GM18861 (cell line): ENCODE measurements at regions not wholly inside any gene's neighbourhood (a gene's known extent, or its start where the extent isn't known, plus 50 kb on each side); places are given as distances from the start of the nearest gene placed in this dataset.
"Not testable (repeated sequence)": the region's sequence is repeated elsewhere in the genome, so short reads cannot be mapped to it uniquely, and the experiment has no call there.

Experiments
- ATAC-seq: cut with Tn5 transposase; IDR thresholded peaks from one replicate; pipeline ENCODE4 v1.9.1; 2021; ENCODE audit not compliant: unreplicated experiment

GRCh38 chr7:10412422-10413019 lies 561.2 kb upstream of the PHF14 start:
- ATAC-seq = peak; percentile 81

- ATAC-seq = no peak
Observed at GRCh38 chr7:10418985-10419384, 554.7 kb upstream of the PHF14 start.

- ATAC-seq = no peak
Observed at GRCh38 chr7:10429031-10429430, 544.6 kb upstream of the PHF14 start.

- ATAC-seq = no peak
Observed at GRCh38 chr7:10429511-10429910, 544.2 kb upstream of the PHF14 start.

- no peak for ATAC-seq
Observed at GRCh38 chr7:10436302-10436701, 537.4 kb upstream of the PHF14 start.

- no peak for ATAC-seq
Observed at GRCh38 chr7:10439027-10439426, 534.6 kb upstream of the PHF14 start.

- ATAC-seq = no peak
Observed at GRCh38 chr7:10455936-10456335, 517.7 kb upstream of the PHF14 start.

- no peak for ATAC-seq
Observed at GRCh38 chr7:10460474-10460873, 513.2 kb upstream of the PHF14 start.

- ATAC-seq = no peak
Observed at GRCh38 chr7:10463701-10464100, 510.0 kb upstream of the PHF14 start.

- ATAC-seq = not testable (repeated sequence)
Observed at GRCh38 chr7:10465536-10465935, 508.1 kb upstream of the PHF14 start.

- no peak for ATAC-seq
Observed at GRCh38 chr7:10468908-10469307, 504.8 kb upstream of the PHF14 start.

GRCh38 chr7:10469476-10469875 lies 504.2 kb upstream of the PHF14 start:
- no peak for ATAC-seq

GRCh38 chr7:10471280-10472058 lies 502.2 kb upstream of the PHF14 start:
- ATAC-seq = no peak

GRCh38 chr7:10472115-10472514 lies 501.6 kb upstream of the PHF14 start:
- ATAC-seq = no peak

GRCh38 chr7:10473569-10473968 lies 500.1 kb upstream of the PHF14 start:
- no peak for ATAC-seq

GRCh38 chr7:10474048-10474447 lies 499.6 kb upstream of the PHF14 start:
- ATAC-seq = no peak

GRCh38 chr7:10475940-10476641 lies 497.6 kb upstream of the PHF14 start:
- no peak for ATAC-seq

- no peak for ATAC-seq
Observed at GRCh38 chr7:10476642-10477041, 497.0 kb upstream of the PHF14 start.

- no peak for ATAC-seq
Observed at GRCh38 chr7:10483671-10484070, 490.0 kb upstream of the PHF14 start.

GRCh38 chr7:10484767-10485166 lies 488.9 kb upstream of the PHF14 start:
- no peak for ATAC-seq

- not testable (repeated sequence) for ATAC-seq
Observed at GRCh38 chr7:10501206-10501884, 472.3 kb upstream of the PHF14 start.

GRCh38 chr7:10507032-10507431 lies 466.6 kb upstream of the PHF14 start:
- ATAC-seq = no peak
